Stimulated activated naive CD4-positive, alpha-beta T cell (primary cell): ENCODE measurements at regions not wholly inside any gene's neighbourhood (a gene's known extent, or its start where the extent isn't known, plus 50 kb on each side); places are given as distances from the start of the nearest gene placed in this dataset.
"Not testable (repeated sequence)": the region's sequence is repeated elsewhere in the genome, so short reads cannot be mapped to it uniquely, and the experiment has no call there.

Source experiments
- DNase-seq, 6 experiments: peaks; one replicate each; lab custom pipeline; 2025; lab: John Stamatoyannopoulos, UW

- DNase-seq, result no peak
Observed at GRCh38 chr2:123816203-123816602, 208.9 kb upstream of the CNTNAP5 start.

- DNase-seq, result no peak
Observed at GRCh38 chr2:123816928-123817327, 208.2 kb upstream of the CNTNAP5 start.

GRCh38 chr2:123826729-123827271 is 198.3 kb upstream of the CNTNAP5 start:
- DNase-seq, result no peak

GRCh38 chr2:123839326-123839725 is 185.8 kb upstream of the CNTNAP5 start:
- DNase-seq, result no peak

GRCh38 chr2:123840016-123840415 is 185.1 kb upstream of the CNTNAP5 start:
- DNase-seq, result no peak

GRCh38 chr2:123840574-123840973 is 184.5 kb upstream of the CNTNAP5 start:
- no peak for DNase-seq

GRCh38 chr2:123851281-123851680 is 173.8 kb upstream of the CNTNAP5 start:
- no peak for DNase-seq

GRCh38 chr2:123853161-123853560 is 171.9 kb upstream of the CNTNAP5 start:
- DNase-seq, result no peak

GRCh38 chr2:123859031-123859430 is 166.1 kb upstream of the CNTNAP5 start:
- DNase-seq, result not testable (repeated sequence)

GRCh38 chr2:123864416-123864815 is 160.7 kb upstream of the CNTNAP5 start:
- no peak for DNase-seq

- DNase-seq, result no peak
Observed at GRCh38 chr2:123870206-123870880, 154.7 kb upstream of the CNTNAP5 start.

GRCh38 chr2:123870881-123871276 is 154.2 kb upstream of the CNTNAP5 start:
- no peak for DNase-seq

GRCh38 chr2:123890148-123890547 is 134.9 kb upstream of the CNTNAP5 start:
- DNase-seq, result no peak

- no peak for DNase-seq
Observed at GRCh38 chr2:123894167-123894566, 130.9 kb upstream of the CNTNAP5 start.

GRCh38 chr2:123895651-123896050 is 129.4 kb upstream of the CNTNAP5 start:
- no peak for DNase-seq

- DNase-seq, result no peak
Observed at GRCh38 chr2:123901256-123901655, 123.8 kb upstream of the CNTNAP5 start.

GRCh38 chr2:123906361-123906760 is 118.7 kb upstream of the CNTNAP5 start:
- no peak for DNase-seq

- DNase-seq, result no peak
Observed at GRCh38 chr2:123908522-123908921, 116.6 kb upstream of the CNTNAP5 start.

- DNase-seq, result no peak
Observed at GRCh38 chr2:123912171-123912570, 112.9 kb upstream of the CNTNAP5 start.

GRCh38 chr2:123913143-123913735 is 111.8 kb upstream of the CNTNAP5 start:
- DNase-seq, result no peak

GRCh38 chr2:123915380-123915779 is 109.7 kb upstream of the CNTNAP5 start:
- DNase-seq, result no peak

GRCh38 chr2:123916051-123916450 is 109.0 kb upstream of the CNTNAP5 start:
- DNase-seq, result no peak

- no peak for DNase-seq
Observed at GRCh38 chr2:123916531-123916930, 108.6 kb upstream of the CNTNAP5 start.

GRCh38 chr2:123917241-123917640 is 107.8 kb upstream of the CNTNAP5 start:
- DNase-seq, result no peak
